Heart right ventricle (tissue), 16 donors: ENCODE measurements at regions not wholly inside any gene's neighbourhood (a gene's known extent, or its start where the extent isn't known, plus 50 kb on each side); places are given as distances from the start of the nearest gene placed in this dataset.

Experiments
- ATAC-seq, 8 donors: fragments of 200-7000 bp; cut with Tn5 transposase; one replicate each; pipeline ENCODE4 v1.9.1; 2020; ENCODE audit warnings: mild to moderate bottlenecking in 8 of 8, moderate library complexity in 8 of 8, moderate number of reproducible peaks in 1 of 8
- DNase-seq, 2 donors: peaks; one replicate each; pipeline ENCODE4 v3.0.0-alpha.2; 2020
- H3K27ac ChIP-seq, 10 donors: fragments of 200-600 bp; sonication (generic) in 2 of 10; one replicate each; pipeline versions ENCODE4 v1.5.0 to v1.8.0; 2020 to 2022; ENCODE audit warnings: mild to moderate bottlenecking in 3 of 10
- H3K27me3 ChIP-seq, 7 donors: fragments of 200-600 bp; one replicate each; pipeline ENCODE4 v1.8.0; 2021 to 2022; ENCODE audit warnings: mild to moderate bottlenecking in 2 of 7
- H3K36me3 ChIP-seq, 9 donors: fragments of 200-600 bp; sonication (generic) in 1 of 9; one replicate each; pipeline versions ENCODE4 v1.5.0 to v1.8.0; 2020 to 2022; ENCODE audit warnings: mild to moderate bottlenecking in 2 of 9
- H3K4me1 ChIP-seq, 9 donors: fragments of 200-600 bp; sonication (generic) in 1 of 9; one replicate each; pipeline versions ENCODE4 v1.5.0 to v1.8.0; 2020 to 2022; ENCODE audit warnings: mild to moderate bottlenecking in 4 of 9
- H3K4me3 ChIP-seq, 10 donors: fragments of 200-600 bp; sonication (generic) in 2 of 10; one replicate each; pipeline versions ENCODE4 v1.5.0 to v1.8.0; 2020 to 2022; ENCODE audit warnings: mild to moderate bottlenecking in 7 of 10, moderate library complexity in 2 of 10
- H3K9me3 ChIP-seq, 11 donors: fragments of 200-600 bp in 10 of 11; sonication (generic) in 2 of 11; one replicate each; pipeline versions ENCODE4 v1.5.0 to v1.8.0; 2013 to 2022; ENCODE audit warnings: mild to moderate bottlenecking in 2 of 11, control low read depth in 1 of 11, moderate library complexity in 1 of 11
- CTCF ChIP-seq, 9 donors: fragments of 200-600 bp; sonication (generic) in 2 of 9; IDR thresholded peaks; one replicate each; pipeline versions ENCODE4 v1.5.0 to v1.8.0; 2021 to 2022; ENCODE audit warnings: antibody characterized with exemption in 9 of 9, mild to moderate bottlenecking in 5 of 9, moderate library complexity in 1 of 9
- WGBS, 2 donors: extraction: QIAGEN DNeasy Blood & Tissue Kit; methylation state at CpG; one replicate each; pipeline ENCODE4 v1.1.7; 2013; ENCODE audit warnings: inconsistent platforms in 1 of 2; 5-methylcytosine and 5-hydroxymethylcytosine counted together
- intact Hi-C, 10 donors: fragments of 100-400 bp; cut with DNase I; formaldehyde crosslinking; loops; one replicate each; pipeline versions ENCODE4 v1.11.1 to v1.14.2; 2022
- donor health status: Arrhythmogenic right ventricular cardiomyopathy.
- donor health status: ischemic (EF 13 %, LVEDD 7.1; RV severe dilation, severe dysfunction).
- donor health status: healthy with polysubstance abuse.
- donor health status: DM: no; HTN: yes; CAD: no.
- donor health status: DM: no; HTN: no; CAD: no.
- donor health status: ischemic (EF 25% LVEDD 6.9; RV normal size, moderate dysfunction).
- donor health status: ischemic (EF 25% LVEDD 5.7; RV mildly dilated, moderate dysfunction).
- donor health status: healthy.
- donor health status: DM: yes; HTN: yes; CAD: no.
- donor health status: Ischemic cardiomyopathy.
- donor health status: ischemic (EF 35%, LVEDD 5.7; RV mildly dilated, moderate dysfunction).
- donor health status: nonischemic (EF 11% LVEDD 7.7; RV severe dilation, severe dysfunction).
- donor health status: DM: yes; HTN: yes; CAD: no.
- donor health status: PGD.
- donor health status: ischemic (EF 29% LVEDD 5.4; RV normal size, mild dysfunction).
- donor health status: nonischemic (EF 23%, LVEDD 6.1; RV moderate dilation, normal function).

- WGBS, 2 donors: 61 to 79% methylated on average over 2 of the region's 2 CpGs
- intact Hi-C loops: no loop called here
- Histone ChIP-seq H3K4me3 (no peak overlapping the region), H3K9me3 (no peaks in the 10 kb centered on the region), H3K36me3 (no peaks in the 10 kb centered on the region), H3K27ac (no peak overlapping the region), H3K27me3 (peaks cover 0 to 5% (median 0%) of the 10 kb centered on the region in 7 donors), H3K4me1 (no peaks in the 10 kb centered on the region)
- no peak for TF ChIP-seq CTCF (IDR thresholded peaks at IDR 0.05)
- DNase-seq: no peak
- ATAC-seq: no peak
Observed at GRCh38 chr5:120991569-120991968, 527.5 kb downstream of the PRR16 start.

DNA sequence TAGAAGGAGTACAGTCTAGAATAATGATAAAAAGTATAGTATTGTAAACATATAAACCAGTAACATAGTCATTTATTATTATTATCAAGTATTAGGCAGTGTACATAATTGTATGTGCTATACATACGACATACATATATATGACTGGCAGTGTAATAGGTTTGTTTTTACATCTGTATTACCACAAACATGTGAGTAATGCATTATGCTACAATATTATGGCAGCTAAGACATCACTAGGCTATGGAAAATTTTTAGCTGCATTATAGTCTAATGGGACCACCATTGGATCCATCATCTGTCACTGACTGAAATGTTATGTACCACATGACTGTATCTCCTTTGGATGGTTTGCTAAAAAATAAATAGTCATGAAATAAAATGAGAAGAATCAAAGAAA, 530.0 kb downstream of the PRR16 start:
- TF ChIP-seq CTCF (IDR thresholded peaks at IDR 0.05): no peak
- no peak for DNase-seq

GRCh38 chr5:120999550-120999949, 535.5 kb downstream of the PRR16 start:
- TF ChIP-seq CTCF (IDR thresholded peaks at IDR 0.05): no peak
- Histone ChIP-seq H3K27ac (no peak overlapping the region), H3K4me3 (no peak overlapping the region), H3K9me3 (peaks cover 0 to 2% (median 0%) of the 10 kb centered on the region in 11 donors), H3K36me3 (no peaks in the 10 kb centered on the region), H3K4me1 (no peaks in the 10 kb centered on the region), H3K27me3 (peaks cover 0 to 6% (median 0%) of the 10 kb centered on the region in 7 donors)
- intact Hi-C loops: no loop called here
- ATAC-seq (no peak), DNase-seq (no peak)

More for the DNA sequence above, 530.0 kb downstream of the PRR16 start:
- no peak overlapping the region for H3K4me3 ChIP-seq
- no peak for ATAC-seq
- no peaks in the 10 kb centered on the region for H3K36me3 ChIP-seq
- 86 to 92% methylated on average over 1 of the region's 1 CpG for WGBS, 2 donors
- no peaks in the 10 kb centered on the region for H3K4me1 ChIP-seq
- H3K27me3 ChIP-seq: peaks cover 0 to 5% (median 0%) of the 10 kb centered on the region in 7 donors
- intact Hi-C loops: no loop called here
- H3K9me3 ChIP-seq: no peaks in the 10 kb centered on the region
- no peak overlapping the region for H3K27ac ChIP-seq

- no peak for ATAC-seq
Observed at GRCh38 chr5:121006217-121006616, 542.1 kb downstream of the PRR16 start.

More at GRCh38 chr5:121006217-121006616, 542.1 kb downstream of the PRR16 start:
- H3K4me1 ChIP-seq: no peaks in the 10 kb centered on the region
- H3K9me3 ChIP-seq: peaks cover 0 to 7% (median 0%) of the 10 kb centered on the region in 11 donors
- peaks cover 0 to 18% (median 0%) of the 10 kb centered on the region in 7 donors for H3K27me3 ChIP-seq
- intact Hi-C loops: no loop called here
- H3K36me3 ChIP-seq: no peaks in the 10 kb centered on the region
- TF ChIP-seq CTCF (IDR thresholded peaks at IDR 0.05): no peak
- 88 to 90% methylated on average over 2 of the region's 2 CpGs for WGBS, 2 donors
- no peak overlapping the region for H3K4me3 ChIP-seq
- DNase-seq: no peak
- no peak overlapping the region for H3K27ac ChIP-seq
